Fibroblast of lung (primary cell): ENCODE measurements at regions not wholly inside any gene's neighbourhood (a gene's known extent, or its start where the extent isn't known, plus 50 kb on each side); places are given as distances from the start of the nearest gene placed in this dataset.

Source experiments
- EZH2 ChIP-seq: IDR thresholded peaks from 2 replicates; pipeline ENCODE4 v1.5.1; 2012; ENCODE audit warnings: low read length, control low read depth, mild to moderate bottlenecking; ENCODE audit errors: missing control alignments
- TF ChIP-seq, protein P1 (sequence below), 2 donors: IDR thresholded peaks in 1 of 2; conservative IDR thresholded peaks in 1 of 2; 1 replicate in 1 of 2; 2 replicates in 1 of 2; pipeline ENCODE4 v1.5.1; 2011 to 2012; ENCODE audit warnings: low read length in 2 of 2, control low read depth in 1 of 2, inconsistent platforms in 1 of 2, low read depth in 1 of 2, mild to moderate bottlenecking in 1 of 2

DNA sequence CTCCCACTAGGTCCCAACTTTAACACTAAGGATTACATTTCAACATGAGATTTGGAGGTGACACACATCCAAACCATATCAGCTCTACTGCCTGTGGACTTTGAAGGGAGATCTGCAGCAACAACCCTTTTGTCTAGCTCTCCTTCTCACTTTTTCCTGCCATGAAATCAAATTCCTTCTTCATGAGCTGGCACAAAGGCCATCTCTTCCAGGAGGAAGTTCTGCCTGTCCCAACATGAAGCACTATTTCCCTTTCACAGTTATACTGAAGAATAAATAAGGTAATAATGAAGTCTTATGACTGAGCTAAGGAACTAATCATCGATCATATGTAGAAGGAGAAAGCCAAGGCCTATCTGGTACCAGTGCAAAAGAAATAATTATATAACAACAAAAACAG, 253.5 kb upstream of the TENM4 start:
- TF ChIP-seq, protein P1, sequence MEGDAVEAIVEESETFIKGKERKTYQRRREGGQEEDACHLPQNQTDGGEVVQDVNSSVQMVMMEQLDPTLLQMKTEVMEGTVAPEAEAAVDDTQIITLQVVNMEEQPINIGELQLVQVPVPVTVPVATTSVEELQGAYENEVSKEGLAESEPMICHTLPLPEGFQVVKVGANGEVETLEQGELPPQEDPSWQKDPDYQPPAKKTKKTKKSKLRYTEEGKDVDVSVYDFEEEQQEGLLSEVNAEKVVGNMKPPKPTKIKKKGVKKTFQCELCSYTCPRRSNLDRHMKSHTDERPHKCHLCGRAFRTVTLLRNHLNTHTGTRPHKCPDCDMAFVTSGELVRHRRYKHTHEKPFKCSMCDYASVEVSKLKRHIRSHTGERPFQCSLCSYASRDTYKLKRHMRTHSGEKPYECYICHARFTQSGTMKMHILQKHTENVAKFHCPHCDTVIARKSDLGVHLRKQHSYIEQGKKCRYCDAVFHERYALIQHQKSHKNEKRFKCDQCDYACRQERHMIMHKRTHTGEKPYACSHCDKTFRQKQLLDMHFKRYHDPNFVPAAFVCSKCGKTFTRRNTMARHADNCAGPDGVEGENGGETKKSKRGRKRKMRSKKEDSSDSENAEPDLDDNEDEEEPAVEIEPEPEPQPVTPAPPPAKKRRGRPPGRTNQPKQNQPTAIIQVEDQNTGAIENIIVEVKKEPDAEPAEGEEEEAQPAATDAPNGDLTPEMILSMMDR (conservative IDR thresholded peaks at IDR 0.05 in 1 of 2, IDR thresholded peaks at IDR 0.05 in 1 of 2; ENCODE audit: low read depth in 1 of 2, low read length in 2 of 2): no peak
- no peak for TF ChIP-seq EZH2
